H1 (cell line): ENCODE measurements at regions not wholly inside any gene's neighbourhood (a gene's known extent, or its start where the extent isn't known, plus 50 kb on each side); places are given as distances from the start of the nearest gene placed in this dataset.

ENCODE experiments used
- ASH2L ChIP-seq: fragments of 200-600, 300-600 bp; sonication (generic); IDR thresholded peaks from one replicate; pipeline ENCODE4 v1.7.1; 2017; ENCODE audit warnings: low read length
- ATF3 ChIP-seq: IDR thresholded peaks from 2 replicates; pipeline ENCODE4 v1.6.1; 2011; ENCODE audit warnings: low read depth, mild to moderate bottlenecking, low read length; ENCODE audit not compliant: insufficient read depth
- BCL11A ChIP-seq, 2 experiments: IDR thresholded peaks; one replicate each; pipeline ENCODE4 v1.6.1; 2011; ENCODE audit warnings: low read depth in 2 of 2, low read length in 2 of 2, mild to moderate bottlenecking in 2 of 2
- BRCA1 ChIP-seq: IDR thresholded peaks from 2 replicates; pipeline ENCODE4 v1.6.1; 2012; ENCODE audit warnings: low read depth, low read length, improper control_type of control experiment
- CBX8 ChIP-seq: fragments of 300-800, 300-1000 bp; sonication (generic); IDR thresholded peaks from 2 replicates; pipeline ENCODE4 v1.7.1; 2016; ENCODE audit warnings: low read depth, low read length, borderline replicate concordance
- CREB1 ChIP-seq: IDR thresholded peaks from 2 replicates; pipeline ENCODE4 v1.6.1; 2012; ENCODE audit warnings: inconsistent platforms
- CTBP2 ChIP-seq: IDR thresholded peaks from 2 replicates; pipeline ENCODE4 v1.7.0; 2011; ENCODE audit warnings: borderline replicate concordance, mild to moderate bottlenecking, moderate library complexity, mixed read lengths, low read length; ENCODE audit not compliant: insufficient read depth, insufficient read length
- FOSL1 ChIP-seq: IDR thresholded peaks from 2 replicates; pipeline ENCODE4 v1.6.1; 2011; ENCODE audit warnings: mild to moderate bottlenecking, low read depth, low read length, moderate library complexity; ENCODE audit not compliant: insufficient read depth
- GABPA ChIP-seq: IDR thresholded peaks from 2 replicates; pipeline ENCODE4 v1.6.1; 2011; ENCODE audit warnings: mild to moderate bottlenecking, low read length, moderate library complexity, borderline replicate concordance; ENCODE audit not compliant: insufficient read depth
- SIRT6 ChIP-seq: IDR thresholded peaks from one replicate; pipeline ENCODE4 v1.7.1; 2012; ENCODE audit warnings: low read length, inconsistent platforms
- SIX5 ChIP-seq: IDR thresholded peaks from 2 replicates; pipeline ENCODE4 v1.6.1; 2011; ENCODE audit warnings: mild to moderate bottlenecking, low read depth, low read length
- SP1 ChIP-seq: IDR thresholded peaks from 2 replicates; pipeline ENCODE4 v1.6.1; 2011; ENCODE audit warnings: low read depth, low read length
- TAF7 ChIP-seq: optimal IDR thresholded peaks from 2 replicates; pipeline ENCODE3; 2011; ENCODE audit warnings: low read depth, mild to moderate bottlenecking, inconsistent platforms, low read length, moderate library complexity, borderline replicate concordance
- TCF12 ChIP-seq: IDR thresholded peaks from 2 replicates; pipeline ENCODE4 v1.6.1; 2011; ENCODE audit warnings: low read depth, mild to moderate bottlenecking, low read length

- TF ChIP-seq ATF3 (no peak), CTBP2 (no peak), CREB1 (no peak), GABPA (no peak), BRCA1 (no peak), FOSL1 (no peak), CBX8 (no peak), TCF12 (no peak), ASH2L (no peak), SIX5 (no peak), BCL11A (IDR thresholded peaks at IDR 0.05; ENCODE audit: low read depth in 2 of 2, low read length in 2 of 2) (no peak), TAF7 (no peak), SP1 (no peak), SIRT6 (no peak)
Measured at GRCh38 chr1:229085291-229085690, 185.6 kb upstream of the RAB4A start (continued).
